ENCODE measurements at regions not wholly inside any gene's neighbourhood (a gene's known extent, or its start where the extent isn't known, plus 50 kb on each side); places are given as distances from the start of the nearest gene placed in this dataset.

DNA sequence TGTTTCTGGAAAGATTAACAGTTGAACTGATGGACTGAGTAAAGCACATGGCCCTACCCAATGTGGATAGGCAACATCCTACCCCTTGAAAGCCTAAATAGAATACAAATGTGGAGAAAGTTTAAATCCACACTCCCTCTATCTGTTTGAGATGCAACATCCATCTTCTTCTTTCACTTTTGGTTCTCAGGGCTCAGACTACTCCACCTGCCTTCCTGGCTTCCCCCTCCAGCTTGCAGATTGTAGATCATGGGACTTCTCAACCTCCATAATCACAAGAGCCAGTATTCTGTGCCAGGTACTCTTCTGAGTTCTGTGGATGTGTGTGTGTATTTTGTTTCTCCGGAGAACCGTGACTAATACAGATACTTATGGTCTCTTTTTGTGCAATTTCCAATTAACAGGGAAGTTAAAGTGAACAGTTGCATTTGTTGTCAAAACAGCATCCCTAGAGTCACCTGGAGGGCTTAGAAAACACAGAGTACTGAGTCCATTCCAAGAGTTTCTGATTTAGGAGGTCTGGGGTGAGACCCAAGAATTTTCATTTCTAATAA lies 590.3 kb upstream of the MIR17HG start:
- TF ChIP-seq REST (IDR thresholded peaks at IDR 0.05; ENCODE audit: insufficient replicate concordance, low read depth) (no peak), GABPA (IDR thresholded peaks at IDR 0.05; ENCODE audit: low read depth) (no peak), SPI1 (IDR thresholded peaks at IDR 0.05; ENCODE audit: borderline replicate concordance, low read depth) (no peak), POLR2AphosphoS5 (IDR thresholded peaks at IDR 0.05; ENCODE audit: low read depth) (no peak)
- TF ChIP-seq, protein P1, sequence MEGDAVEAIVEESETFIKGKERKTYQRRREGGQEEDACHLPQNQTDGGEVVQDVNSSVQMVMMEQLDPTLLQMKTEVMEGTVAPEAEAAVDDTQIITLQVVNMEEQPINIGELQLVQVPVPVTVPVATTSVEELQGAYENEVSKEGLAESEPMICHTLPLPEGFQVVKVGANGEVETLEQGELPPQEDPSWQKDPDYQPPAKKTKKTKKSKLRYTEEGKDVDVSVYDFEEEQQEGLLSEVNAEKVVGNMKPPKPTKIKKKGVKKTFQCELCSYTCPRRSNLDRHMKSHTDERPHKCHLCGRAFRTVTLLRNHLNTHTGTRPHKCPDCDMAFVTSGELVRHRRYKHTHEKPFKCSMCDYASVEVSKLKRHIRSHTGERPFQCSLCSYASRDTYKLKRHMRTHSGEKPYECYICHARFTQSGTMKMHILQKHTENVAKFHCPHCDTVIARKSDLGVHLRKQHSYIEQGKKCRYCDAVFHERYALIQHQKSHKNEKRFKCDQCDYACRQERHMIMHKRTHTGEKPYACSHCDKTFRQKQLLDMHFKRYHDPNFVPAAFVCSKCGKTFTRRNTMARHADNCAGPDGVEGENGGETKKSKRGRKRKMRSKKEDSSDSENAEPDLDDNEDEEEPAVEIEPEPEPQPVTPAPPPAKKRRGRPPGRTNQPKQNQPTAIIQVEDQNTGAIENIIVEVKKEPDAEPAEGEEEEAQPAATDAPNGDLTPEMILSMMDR (IDR thresholded peaks at IDR 0.05; ENCODE audit: insufficient read depth, low read length) = no peak
- Histone ChIP-seq H3K27ac (replicated peaks) (no peak overlapping the region), H3K4me3 (replicated peaks; ENCODE audit: insufficient read depth, low read length) (no peak overlapping the region), H3K27me3 (ENCODE audit: insufficient read depth, poor library complexity, severe bottlenecking) (no peaks in the 10 kb centered on the region)
- DNase-seq (ENCODE audit: low read depth in 1 of 2, low spot score in 1 of 2) = no peak

DNA sequence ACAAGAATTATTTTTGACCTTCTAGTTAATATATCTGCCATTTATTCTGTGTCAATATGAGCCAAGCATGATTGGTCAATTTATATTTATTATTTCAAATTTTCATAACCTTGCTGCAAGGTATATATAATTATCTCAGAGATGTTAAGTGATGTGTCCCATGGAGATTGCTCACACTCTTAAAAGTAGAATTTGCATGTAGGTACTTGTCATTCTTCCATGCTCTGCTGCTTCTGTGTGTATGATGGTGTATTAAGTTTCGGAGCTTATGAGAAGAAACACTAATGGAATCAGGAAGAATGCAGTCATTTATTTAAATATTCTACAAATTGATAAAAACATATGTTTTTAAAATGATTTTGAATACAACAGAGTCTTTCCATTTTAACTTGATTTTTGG lies 586.8 kb upstream of the MIR17HG start:
- Histone ChIP-seq H3K4me3 (replicated peaks; ENCODE audit: insufficient read depth, low read length) (no peak overlapping the region), H3K27me3 (ENCODE audit: insufficient read depth, poor library complexity, severe bottlenecking) (no peaks in the 10 kb centered on the region), H3K27ac (replicated peaks) (no peak overlapping the region)
- TF ChIP-seq REST (IDR thresholded peaks at IDR 0.05; ENCODE audit: insufficient replicate concordance, low read depth) (no peak), GABPA (IDR thresholded peaks at IDR 0.05; ENCODE audit: low read depth) (no peak), POLR2AphosphoS5 (IDR thresholded peaks at IDR 0.05; ENCODE audit: low read depth) (no peak), SPI1 (IDR thresholded peaks at IDR 0.05; ENCODE audit: borderline replicate concordance, low read depth) (no peak)
- TF ChIP-seq, protein P1 (IDR thresholded peaks at IDR 0.05; ENCODE audit: insufficient read depth, low read length) = no peak
- no peak for DNase-seq (ENCODE audit: low read depth in 1 of 2, low spot score in 1 of 2)

DNA sequence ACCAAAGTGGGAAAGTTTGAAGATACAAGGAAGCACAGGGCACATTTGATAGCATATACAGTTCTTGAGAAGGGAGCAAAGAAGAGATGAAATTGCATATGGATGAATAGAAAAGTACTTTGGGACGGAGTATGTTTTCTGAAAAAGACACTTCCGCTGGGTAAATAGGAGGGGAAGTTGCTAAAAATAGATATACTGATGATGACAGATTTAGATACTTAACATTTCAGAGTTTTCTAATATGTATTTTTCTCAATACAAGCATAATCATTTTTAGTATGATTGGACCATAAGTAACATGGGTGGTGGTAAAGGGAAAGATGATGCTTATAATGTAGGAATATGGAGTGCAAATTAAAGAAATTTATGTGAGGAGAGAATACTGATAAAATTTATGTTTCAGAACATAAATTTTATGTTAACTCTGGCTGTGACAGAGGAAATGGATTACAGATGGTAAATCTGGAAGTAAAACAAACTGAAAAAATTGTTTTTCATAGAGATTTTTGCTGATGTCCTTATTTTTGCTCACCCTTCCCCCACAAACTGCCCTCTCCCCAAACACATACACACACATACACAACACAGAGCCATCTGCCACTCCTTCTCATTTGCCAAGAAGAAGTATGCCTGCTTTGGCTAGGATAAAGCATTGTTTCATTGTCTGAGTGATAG lies 583.9 kb upstream of the MIR17HG start:
- DNase-seq (ENCODE audit: low read depth in 1 of 2, low spot score in 1 of 2) = no peak
- Histone ChIP-seq H3K27me3 (ENCODE audit: insufficient read depth, poor library complexity, severe bottlenecking) (no peaks in the 10 kb centered on the region), H3K27ac (replicated peaks) (no peak overlapping the region), H3K4me3 (replicated peaks; ENCODE audit: insufficient read depth, low read length) (no peak overlapping the region)
- TF ChIP-seq REST (IDR thresholded peaks at IDR 0.05; ENCODE audit: insufficient replicate concordance, low read depth) = no peak
- TF ChIP-seq GABPA (IDR thresholded peaks at IDR 0.05; ENCODE audit: low read depth) = no peak
- TF ChIP-seq, protein P1 (IDR thresholded peaks at IDR 0.05; ENCODE audit: insufficient read depth, low read length) = no peak
- TF ChIP-seq POLR2AphosphoS5 (IDR thresholded peaks at IDR 0.05; ENCODE audit: low read depth) = no peak
- no peak for TF ChIP-seq SPI1 (IDR thresholded peaks at IDR 0.05; ENCODE audit: borderline replicate concordance, low read depth)
